ENCODE measurements at regions not wholly inside any gene's neighbourhood (a gene's known extent, or its start where the extent isn't known, plus 50 kb on each side); places are given as distances from the start of the nearest gene placed in this dataset.

DNA sequence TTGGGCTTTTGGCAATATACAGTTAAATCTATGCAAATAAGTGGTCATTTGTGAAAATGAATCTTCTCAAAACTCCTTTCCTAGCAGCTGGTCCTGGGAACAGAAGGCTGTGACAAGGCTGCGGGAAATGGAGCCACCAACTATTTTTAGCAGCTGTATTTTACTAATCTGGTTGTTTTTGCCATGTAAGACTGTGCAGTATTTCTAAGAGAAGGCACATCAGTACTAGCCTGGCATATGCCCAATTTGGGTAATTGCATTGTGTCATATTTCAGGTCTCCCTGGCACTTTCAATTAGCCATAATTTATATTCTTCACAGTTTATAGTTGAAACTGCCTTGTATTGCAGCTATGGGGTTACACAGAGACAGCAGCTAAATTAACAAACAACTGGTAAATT, 109.6 kb downstream of the MANEA start:
- intact Hi-C loops (cut with DNase I), result no loop called here

DNA sequence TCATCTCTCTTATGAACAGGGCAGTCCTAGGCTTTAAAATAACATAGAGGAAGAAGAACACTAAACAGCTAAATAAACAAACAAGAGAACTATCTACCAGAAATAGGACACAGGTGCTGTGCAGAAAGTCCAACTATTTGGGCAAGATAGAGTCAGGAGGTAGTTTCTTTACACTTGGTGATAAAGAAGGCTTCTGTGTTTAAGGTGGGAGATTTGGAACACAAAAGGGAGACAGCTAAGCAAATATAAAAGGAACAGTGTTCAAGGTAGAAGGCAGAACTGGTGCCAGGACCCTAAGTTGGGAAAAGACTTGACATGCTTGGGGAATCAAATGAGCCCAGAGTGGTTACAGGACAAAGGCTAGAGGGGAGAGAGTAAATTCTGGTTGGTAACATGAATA, 110.5 kb downstream of the MANEA start:
- Histone ChIP-seq H3K27ac (no peak overlapping the region), H3K36me3 (no peaks in the 10 kb centered on the region), H3K9me3 (peaks cover 0 to 13% (median 0%) of the 10 kb centered on the region in 12 donors), H3K4me3 (no peak overlapping the region), H3K4me1 (peaks cover 0 to 5% (median 0%) of the 10 kb centered on the region in 12 donors), H3K27me3 (no peaks in the 10 kb centered on the region)
- TF ChIP-seq, protein P1, sequence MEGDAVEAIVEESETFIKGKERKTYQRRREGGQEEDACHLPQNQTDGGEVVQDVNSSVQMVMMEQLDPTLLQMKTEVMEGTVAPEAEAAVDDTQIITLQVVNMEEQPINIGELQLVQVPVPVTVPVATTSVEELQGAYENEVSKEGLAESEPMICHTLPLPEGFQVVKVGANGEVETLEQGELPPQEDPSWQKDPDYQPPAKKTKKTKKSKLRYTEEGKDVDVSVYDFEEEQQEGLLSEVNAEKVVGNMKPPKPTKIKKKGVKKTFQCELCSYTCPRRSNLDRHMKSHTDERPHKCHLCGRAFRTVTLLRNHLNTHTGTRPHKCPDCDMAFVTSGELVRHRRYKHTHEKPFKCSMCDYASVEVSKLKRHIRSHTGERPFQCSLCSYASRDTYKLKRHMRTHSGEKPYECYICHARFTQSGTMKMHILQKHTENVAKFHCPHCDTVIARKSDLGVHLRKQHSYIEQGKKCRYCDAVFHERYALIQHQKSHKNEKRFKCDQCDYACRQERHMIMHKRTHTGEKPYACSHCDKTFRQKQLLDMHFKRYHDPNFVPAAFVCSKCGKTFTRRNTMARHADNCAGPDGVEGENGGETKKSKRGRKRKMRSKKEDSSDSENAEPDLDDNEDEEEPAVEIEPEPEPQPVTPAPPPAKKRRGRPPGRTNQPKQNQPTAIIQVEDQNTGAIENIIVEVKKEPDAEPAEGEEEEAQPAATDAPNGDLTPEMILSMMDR (IDR thresholded peaks at IDR 0.05), result no peak
- no peak for TF ChIP-seq POLR2A (IDR thresholded peaks at IDR 0.05)
- ATAC-seq (no peak), DNase-seq (no peak)
- intact Hi-C loops (cut with DNase I), result no loop called here

More for the DNA sequence above, 109.6 kb downstream of the MANEA start:
- 25 to 59% (median 58%) methylated on average over 1 of the region's 1 CpG for WGBS, 4 donors
- Histone ChIP-seq H3K9me3 (peaks cover 0 to 13% (median 0%) of the 10 kb centered on the region in 12 donors), H3K4me1 (peaks cover 0 to 12% (median 0%) of the 10 kb centered on the region in 12 donors), H3K27me3 (no peaks in the 10 kb centered on the region), H3K27ac (no peak overlapping the region), H3K36me3 (no peaks in the 10 kb centered on the region), H3K4me3 (no peak overlapping the region)
- ATAC-seq, result no peak
- no peak for DNase-seq
- TF ChIP-seq, protein P1 (IDR thresholded peaks at IDR 0.05), result no peak
- no peak for TF ChIP-seq POLR2A (IDR thresholded peaks at IDR 0.05)

DNA sequence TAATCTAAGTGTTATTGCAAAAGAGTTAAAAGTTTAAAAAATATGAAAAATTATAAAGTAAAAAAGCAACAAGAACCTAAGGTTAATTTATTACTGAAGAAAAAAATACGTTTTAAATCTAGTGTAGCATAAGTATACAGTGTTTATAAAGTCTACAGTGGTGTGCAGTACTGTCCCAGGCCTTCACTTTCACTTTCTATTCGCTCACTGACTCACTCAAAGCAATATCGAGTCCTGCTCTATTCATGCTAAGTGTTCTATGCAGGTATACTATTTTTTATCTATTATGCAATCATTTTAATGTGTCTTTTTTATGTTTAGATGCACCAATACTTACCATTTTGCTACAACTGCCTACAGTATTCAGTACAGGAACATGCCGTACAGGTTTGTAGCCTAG, 113.0 kb downstream of the MANEA start:
- Histone ChIP-seq H3K4me1 (peaks cover 0 to 5% (median 0%) of the 10 kb centered on the region in 12 donors), H3K27me3 (no peaks in the 10 kb centered on the region), H3K9me3 (peaks cover 0 to 13% (median 0%) of the 10 kb centered on the region in 12 donors), H3K27ac (no peak overlapping the region), H3K36me3 (no peaks in the 10 kb centered on the region), H3K4me3 (no peak overlapping the region)
- intact Hi-C loops (cut with DNase I), result no loop called here
- DNase-seq, result no peak
- TF ChIP-seq, protein P1 (IDR thresholded peaks at IDR 0.05), result no peak
- no peak for TF ChIP-seq POLR2A (IDR thresholded peaks at IDR 0.05)
- WGBS, 4 donors, result 68 to 74% (median 70%) methylated on average over 4 of the region's 4 CpGs
- ATAC-seq, result no peak

DNA sequence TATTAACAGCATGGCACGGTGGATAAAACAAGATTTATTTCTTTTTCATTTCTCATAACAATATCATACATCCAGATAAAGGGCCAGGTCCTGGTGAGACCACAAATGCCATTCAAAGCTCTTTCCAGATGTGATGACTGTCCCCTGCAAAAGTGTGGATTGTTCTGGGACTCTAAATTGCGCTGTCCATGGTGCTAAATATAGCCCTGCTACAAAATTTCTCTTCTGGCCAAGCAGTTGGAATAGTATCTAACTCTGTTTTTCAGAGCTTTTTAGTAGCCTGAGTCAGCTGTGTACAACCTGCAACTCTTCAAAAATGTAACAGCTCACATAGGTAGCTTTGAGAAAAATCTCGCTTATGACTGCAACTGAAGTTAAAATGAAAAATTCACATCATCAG, 115.8 kb downstream of the MANEA start:
- H3K4me1 ChIP-seq, result peaks cover 0 to 2% (median 0%) of the 10 kb centered on the region in 12 donors
- DNase-seq (no peak), ATAC-seq (no peak)
- TF ChIP-seq, protein P1 (IDR thresholded peaks at IDR 0.05), result no peak
- no peak for TF ChIP-seq POLR2A (IDR thresholded peaks at IDR 0.05)
- whole genome bisulfite sequencing, 4 donors, result 50 to 55% (median 53%) methylated on average over 3 of the region's 3 CpGs
- H3K4me3 ChIP-seq, result no peak overlapping the region
- H3K27ac ChIP-seq, result no peak overlapping the region
- H3K36me3 ChIP-seq, result no peaks in the 10 kb centered on the region
- intact Hi-C loops (cut with DNase I), result no loop called here
- H3K9me3 ChIP-seq, result peaks cover 0 to 13% (median 0%) of the 10 kb centered on the region in 12 donors
- H3K27me3 ChIP-seq, result no peaks in the 10 kb centered on the region

Measured in heart left ventricle (tissue), 16 donors.